Activated T-helper 1 cell treated with anti-CD3 and anti-CD28 coated beads, Interleukin-12 subunit alpha, Interleukin-12 subunit beta, Interleukin-2, Interleukin-4 antibody, amounts not matched to agents 30 ng/mL and 10 ng/mL and 1 ng/mL, durations not matched to agents 14 hours and 24 hours and 36 hours (primary cell): ENCODE measurements at regions not wholly inside any gene's neighbourhood (a gene's known extent, or its start where the extent isn't known, plus 50 kb on each side); places are given as distances from the start of the nearest gene placed in this dataset.

Experiments used
- DNase-seq: peaks from one replicate; pipeline ENCODE4 v3.0.0; 2021; ENCODE audit warnings: low spot score
- H3K27ac Mint-ChIP-seq: one replicate; pipeline ENCODE4 v1.8.0; 2021; ENCODE audit warnings: mild to moderate bottlenecking, mixed read lengths
- H3K27me3 Mint-ChIP-seq: one replicate; pipeline ENCODE4 v1.8.0; 2022; ENCODE audit warnings: mild to moderate bottlenecking, moderate library complexity, mixed read lengths; ENCODE audit not compliant: insufficient read depth
- H3K36me3 Mint-ChIP-seq: one replicate; pipeline ENCODE4 v1.8.0; 2021; ENCODE audit warnings: low read depth, mixed read lengths
- H3K4me1 Mint-ChIP-seq: one replicate; pipeline ENCODE4 v1.8.0; 2021; ENCODE audit warnings: low read depth, mixed read lengths
- H3K4me3 Mint-ChIP-seq: one replicate; pipeline ENCODE4 v1.8.0; 2021; ENCODE audit warnings: mild to moderate bottlenecking, moderate library complexity, mixed read lengths
- H3K9me3 Mint-ChIP-seq: one replicate; pipeline ENCODE4 v1.8.0; 2021; ENCODE audit warnings: mixed read lengths
- intact Hi-C: fragments of 100-400 bp; cut with micrococcal nuclease; formaldehyde crosslinking; loops from one replicate; pipeline ENCODE4 v1.15.1; 2024

GRCh38 chr19:31424861-31425620, 75.8 kb upstream of the TSHZ3 start:
- no peak overlapping the region for H3K27ac Mint-ChIP-seq
- no peak overlapping the region for H3K4me3 Mint-ChIP-seq
- H3K27me3 Mint-ChIP-seq = peaks cover 2% of the 10 kb centered on the region
- H3K36me3 Mint-ChIP-seq = no peaks in the 10 kb centered on the region
- intact Hi-C loops = no loop called here
- no peak for DNase-seq
- no peaks in the 10 kb centered on the region for H3K4me1 Mint-ChIP-seq
- H3K9me3 Mint-ChIP-seq = no peaks in the 10 kb centered on the region

- intact Hi-C loops = no loop called here
- no peak overlapping the region for H3K4me3 Mint-ChIP-seq
- H3K27me3 Mint-ChIP-seq = no peaks in the 10 kb centered on the region
- no peak overlapping the region for H3K27ac Mint-ChIP-seq
- H3K9me3 Mint-ChIP-seq = no peaks in the 10 kb centered on the region
- H3K4me1 Mint-ChIP-seq = no peaks in the 10 kb centered on the region
- DNase-seq = no peak
- no peaks in the 10 kb centered on the region for H3K36me3 Mint-ChIP-seq
These were observed 78.6 kb upstream of the TSHZ3 start for GRCh38 chr19:31427857-31428256.

DNA sequence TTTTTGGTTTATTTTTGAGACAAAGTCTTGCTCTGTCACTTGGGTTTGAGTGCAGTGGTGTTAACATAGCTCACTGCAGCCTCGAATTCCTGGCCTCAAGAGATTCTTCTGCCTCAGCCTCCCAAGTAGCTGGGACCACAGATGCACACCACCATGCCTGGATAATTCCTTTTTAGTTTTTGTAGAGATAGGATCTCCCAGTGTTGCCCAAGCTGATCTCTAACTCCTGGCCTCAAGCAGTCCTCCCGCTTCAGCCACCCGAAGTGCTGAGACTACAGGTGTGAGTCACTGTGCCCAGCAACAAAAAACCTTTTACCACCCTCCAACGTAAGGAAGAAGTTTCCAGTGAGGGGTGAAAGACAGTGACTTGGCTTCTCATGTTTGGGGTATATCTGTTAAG, 81.1 kb upstream of the TSHZ3 start:
- intact Hi-C loops = no loop called here
- no peak for DNase-seq
- no peak overlapping the region for H3K4me3 Mint-ChIP-seq
- no peaks in the 10 kb centered on the region for H3K27me3 Mint-ChIP-seq
- no peak overlapping the region for H3K27ac Mint-ChIP-seq
- H3K9me3 Mint-ChIP-seq = no peaks in the 10 kb centered on the region
- H3K36me3 Mint-ChIP-seq = no peaks in the 10 kb centered on the region
- H3K4me1 Mint-ChIP-seq = no peaks in the 10 kb centered on the region

DNA sequence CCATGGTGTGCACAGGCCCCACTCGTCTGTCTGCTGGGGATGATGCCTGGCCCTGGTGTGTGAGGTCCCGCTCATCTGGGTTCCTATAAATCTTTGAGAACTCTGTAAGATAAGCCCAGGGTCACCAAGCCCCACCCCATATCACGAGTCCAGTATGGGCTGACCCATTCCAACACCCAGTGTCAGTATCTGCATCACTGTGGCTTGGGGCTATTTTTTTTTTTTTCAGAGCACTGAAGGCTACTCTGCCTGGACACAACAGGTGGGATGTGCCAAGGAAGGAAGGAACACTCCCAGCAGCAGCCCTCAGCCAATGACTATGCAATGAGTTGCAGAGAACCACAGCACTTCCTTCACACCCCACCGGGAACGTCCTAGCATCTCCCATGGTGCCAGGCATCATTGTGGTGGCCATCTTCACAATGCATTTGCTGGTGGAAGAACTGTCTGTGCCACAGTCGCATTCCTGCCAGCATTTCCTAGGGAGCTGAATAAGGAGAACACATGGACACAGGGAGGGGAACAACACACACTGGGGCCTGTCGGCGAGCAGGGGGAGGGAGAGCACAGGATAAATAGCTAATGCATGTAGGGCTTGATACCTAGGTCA, 83.1 kb upstream of the TSHZ3 start:
- H3K36me3 Mint-ChIP-seq = no peaks in the 10 kb centered on the region
- DNase-seq = no peak
- H3K9me3 Mint-ChIP-seq = no peaks in the 10 kb centered on the region
- no peaks in the 10 kb centered on the region for H3K27me3 Mint-ChIP-seq
- intact Hi-C loops = no loop called here
- H3K4me3 Mint-ChIP-seq = no peak overlapping the region
- H3K4me1 Mint-ChIP-seq = no peaks in the 10 kb centered on the region
- no peak overlapping the region for H3K27ac Mint-ChIP-seq

DNA sequence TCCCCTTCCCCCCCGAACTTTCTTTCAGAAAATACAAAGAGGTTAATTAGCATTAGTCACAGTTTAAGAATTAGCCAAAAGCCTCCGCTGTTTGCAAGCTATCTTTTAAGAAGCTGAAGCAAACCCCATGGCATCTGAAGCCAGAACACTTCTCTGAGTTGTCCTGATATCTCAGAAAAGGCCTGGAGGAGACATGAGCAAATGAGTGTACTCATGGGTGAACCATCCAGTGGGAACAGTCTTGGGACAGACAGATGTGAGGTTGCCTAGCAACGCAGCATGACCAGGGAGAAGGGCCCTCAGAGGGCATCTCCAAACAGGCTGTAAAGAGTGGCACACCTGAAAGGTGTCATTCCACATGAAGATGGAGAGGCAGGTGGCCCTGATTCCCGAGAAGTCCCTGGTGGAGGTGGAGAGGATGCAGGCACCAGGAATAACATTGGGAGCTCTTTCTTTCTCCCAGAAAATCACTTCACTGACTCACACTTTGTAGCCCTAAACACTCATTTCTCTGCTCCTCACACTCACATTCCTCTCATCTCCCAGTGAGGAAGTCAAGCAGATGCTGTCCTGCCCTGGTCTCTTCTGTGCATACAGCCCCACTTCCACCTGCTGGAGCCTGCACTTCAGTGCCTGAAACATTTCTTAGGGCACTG, 87.0 kb upstream of the TSHZ3 start:
- H3K9me3 Mint-ChIP-seq = no peaks in the 10 kb centered on the region
- DNase-seq = no peak
- intact Hi-C loops = no loop called here
- H3K27me3 Mint-ChIP-seq = no peaks in the 10 kb centered on the region
- H3K36me3 Mint-ChIP-seq = no peaks in the 10 kb centered on the region
- H3K4me3 Mint-ChIP-seq = no peak overlapping the region
- no peaks in the 10 kb centered on the region for H3K4me1 Mint-ChIP-seq
- H3K27ac Mint-ChIP-seq = no peak overlapping the region

GRCh38 chr19:31438401-31439269, 89.4 kb upstream of the TSHZ3 start:
- H3K27me3 Mint-ChIP-seq = no peaks in the 10 kb centered on the region
- H3K36me3 Mint-ChIP-seq = no peaks in the 10 kb centered on the region
- no peaks in the 10 kb centered on the region for H3K9me3 Mint-ChIP-seq
- no peak overlapping the region for H3K4me3 Mint-ChIP-seq
- H3K4me1 Mint-ChIP-seq = no peaks in the 10 kb centered on the region
- intact Hi-C loops = no loop called here
- no peak for DNase-seq
- H3K27ac Mint-ChIP-seq = no peak overlapping the region

GRCh38 chr19:31439270-31439573, 90.0 kb upstream of the TSHZ3 start:
- H3K27ac Mint-ChIP-seq = no peak overlapping the region
- DNase-seq = no peak
- no peaks in the 10 kb centered on the region for H3K27me3 Mint-ChIP-seq
- no peaks in the 10 kb centered on the region for H3K9me3 Mint-ChIP-seq
- intact Hi-C loops = no loop called here
- no peak overlapping the region for H3K4me3 Mint-ChIP-seq
- no peaks in the 10 kb centered on the region for H3K4me1 Mint-ChIP-seq
- H3K36me3 Mint-ChIP-seq = no peaks in the 10 kb centered on the region

DNA sequence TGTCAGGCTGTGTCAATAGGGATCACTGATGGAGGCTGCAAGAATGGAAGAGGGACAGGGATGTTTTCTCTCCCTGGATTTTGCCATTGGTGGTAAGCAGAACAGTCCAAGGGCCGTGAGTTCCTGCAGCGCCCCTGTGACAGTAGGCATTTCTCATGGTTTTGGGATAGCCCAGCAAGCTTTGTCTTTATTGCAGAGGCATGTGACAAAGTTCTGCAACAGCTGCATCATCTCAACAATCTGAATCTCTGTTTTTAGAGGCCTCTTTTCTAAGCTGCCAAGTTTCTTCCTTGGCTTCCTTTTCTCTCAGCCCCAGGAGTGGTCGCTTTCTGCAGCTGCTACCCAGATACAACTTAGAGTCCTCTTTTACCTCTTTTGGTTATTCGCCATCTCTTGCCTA, 95.7 kb upstream of the TSHZ3 start:
- DNase-seq = no peak
- H3K27me3 Mint-ChIP-seq = no peaks in the 10 kb centered on the region
- intact Hi-C loops = no loop called here

GRCh38 chr19:31445406-31445805, 96.2 kb upstream of the TSHZ3 start:
- no peak for DNase-seq
- Mint-ChIP-seq H3K27me3 (no peaks in the 10 kb centered on the region), H3K9me3 (no peaks in the 10 kb centered on the region), H3K27ac (no peak overlapping the region), H3K4me3 (no peak overlapping the region), H3K4me1 (no peaks in the 10 kb centered on the region), H3K36me3 (no peaks in the 10 kb centered on the region)
- intact Hi-C loops = no loop called here

More for the DNA sequence above, 95.7 kb upstream of the TSHZ3 start:
- no peaks in the 10 kb centered on the region for H3K36me3 Mint-ChIP-seq
- H3K4me1 Mint-ChIP-seq = no peaks in the 10 kb centered on the region
- H3K27ac Mint-ChIP-seq = no peak overlapping the region
- no peak overlapping the region for H3K4me3 Mint-ChIP-seq
- no peaks in the 10 kb centered on the region for H3K9me3 Mint-ChIP-seq

GRCh38 chr19:31448221-31448657, 99.0 kb upstream of the TSHZ3 start:
- Mint-ChIP-seq H3K9me3 (no peaks in the 10 kb centered on the region), H3K36me3 (no peaks in the 10 kb centered on the region), H3K4me3 (no peak overlapping the region), H3K27ac (no peak overlapping the region), H3K4me1 (no peaks in the 10 kb centered on the region), H3K27me3 (peaks cover 2% of the 10 kb centered on the region)
- DNase-seq = no peak
- intact Hi-C loops = no loop called here

GRCh38 chr19:31449379-31449778, 100.1 kb upstream of the TSHZ3 start:
- Mint-ChIP-seq H3K4me1 (no peaks in the 10 kb centered on the region), H3K4me3 (no peak overlapping the region), H3K36me3 (no peaks in the 10 kb centered on the region), H3K27ac (no peak overlapping the region), H3K9me3 (no peaks in the 10 kb centered on the region), H3K27me3 (peaks cover 2% of the 10 kb centered on the region)
- DNase-seq = no peak
- intact Hi-C loops = no loop called here

DNA sequence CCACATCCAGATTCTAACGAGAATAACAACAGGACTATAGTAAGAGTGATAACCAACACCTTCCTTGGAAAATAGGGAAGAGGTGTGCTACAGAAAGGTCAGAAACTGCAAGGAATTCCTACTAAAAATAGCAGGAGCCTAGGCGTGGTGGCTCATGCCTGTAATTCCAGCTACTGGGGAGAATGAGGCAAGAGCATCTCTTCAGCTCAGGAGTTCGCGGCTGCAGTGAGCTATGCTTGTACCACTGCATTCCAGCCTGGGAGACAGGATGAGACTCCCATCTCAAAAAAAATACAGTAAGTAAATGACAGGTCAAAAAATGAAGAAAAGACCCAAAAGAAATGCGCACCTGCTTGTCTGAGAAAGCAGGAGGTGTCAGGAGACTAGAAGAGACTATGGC, 101.5 kb upstream of the TSHZ3 start:
- intact Hi-C loops = no loop called here
- Mint-ChIP-seq H3K27ac (no peak overlapping the region), H3K4me1 (no peaks in the 10 kb centered on the region), H3K4me3 (no peak overlapping the region), H3K9me3 (no peaks in the 10 kb centered on the region), H3K27me3 (peaks cover 2% of the 10 kb centered on the region), H3K36me3 (no peaks in the 10 kb centered on the region)
- no peak for DNase-seq
